ENCODE measurements at regions not wholly inside any gene's neighbourhood (a gene's known extent, or its start where the extent isn't known, plus 50 kb on each side); places are given as distances from the start of the nearest gene placed in this dataset.

DNA sequence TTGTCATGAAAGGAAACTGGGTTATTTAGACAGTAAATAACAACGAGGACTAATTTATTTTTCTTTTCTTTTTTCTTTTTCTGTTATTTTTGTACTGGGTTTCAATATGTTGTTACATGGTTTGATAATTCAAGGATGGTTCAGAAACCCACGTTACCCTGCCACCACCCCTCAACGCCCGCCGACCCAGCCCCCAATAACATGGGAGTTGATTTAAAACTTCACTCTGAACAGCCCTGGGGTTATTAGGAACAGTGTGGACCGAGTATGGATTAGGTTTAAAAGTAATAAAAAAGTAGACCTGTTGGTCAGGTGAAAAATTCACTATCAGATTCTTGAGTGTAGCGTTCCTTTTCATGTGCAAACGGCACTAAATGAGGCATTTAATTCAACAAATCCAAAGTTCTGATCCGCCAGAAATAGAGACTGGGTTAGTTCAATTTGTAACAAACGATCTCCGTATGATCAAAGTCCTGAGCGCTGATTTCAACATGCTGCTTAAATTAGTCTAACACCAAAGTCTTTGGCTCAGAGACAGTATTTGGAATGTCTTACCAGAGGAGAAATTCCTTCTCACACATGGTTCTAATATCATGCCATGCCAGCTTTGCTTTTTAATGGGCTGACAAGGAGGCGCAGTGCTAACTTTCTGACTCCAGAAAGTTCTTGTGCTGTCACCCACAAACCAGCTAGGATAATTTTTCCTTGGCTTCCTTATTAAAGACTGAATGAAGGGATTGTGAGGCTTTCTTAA is 173.1 kb upstream of the IRX3 start:
- H3K4me3 ChIP-seq = no peak overlapping the region
- TF ChIP-seq POLR2AphosphoS5 (IDR thresholded peaks at IDR 0.05) = no peak
- no peak for TF ChIP-seq POLR2A (IDR thresholded peaks at IDR 0.05; ENCODE audit: low read depth)
- TF ChIP-seq EP300 (IDR thresholded peaks at IDR 0.05) = no peak
- TF ChIP-seq, protein P1, sequence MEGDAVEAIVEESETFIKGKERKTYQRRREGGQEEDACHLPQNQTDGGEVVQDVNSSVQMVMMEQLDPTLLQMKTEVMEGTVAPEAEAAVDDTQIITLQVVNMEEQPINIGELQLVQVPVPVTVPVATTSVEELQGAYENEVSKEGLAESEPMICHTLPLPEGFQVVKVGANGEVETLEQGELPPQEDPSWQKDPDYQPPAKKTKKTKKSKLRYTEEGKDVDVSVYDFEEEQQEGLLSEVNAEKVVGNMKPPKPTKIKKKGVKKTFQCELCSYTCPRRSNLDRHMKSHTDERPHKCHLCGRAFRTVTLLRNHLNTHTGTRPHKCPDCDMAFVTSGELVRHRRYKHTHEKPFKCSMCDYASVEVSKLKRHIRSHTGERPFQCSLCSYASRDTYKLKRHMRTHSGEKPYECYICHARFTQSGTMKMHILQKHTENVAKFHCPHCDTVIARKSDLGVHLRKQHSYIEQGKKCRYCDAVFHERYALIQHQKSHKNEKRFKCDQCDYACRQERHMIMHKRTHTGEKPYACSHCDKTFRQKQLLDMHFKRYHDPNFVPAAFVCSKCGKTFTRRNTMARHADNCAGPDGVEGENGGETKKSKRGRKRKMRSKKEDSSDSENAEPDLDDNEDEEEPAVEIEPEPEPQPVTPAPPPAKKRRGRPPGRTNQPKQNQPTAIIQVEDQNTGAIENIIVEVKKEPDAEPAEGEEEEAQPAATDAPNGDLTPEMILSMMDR (IDR thresholded peaks at IDR 0.05) = no peak
- DNase-seq (ENCODE audit: extremely low spot score) = no peak
- no peaks in the 10 kb centered on the region for H3K36me3 ChIP-seq
- no peak overlapping the region for H3K27ac ChIP-seq (replicated peaks in 1 of 4)
- H3K9me3 ChIP-seq = peaks cover 0 to 22% (median 5%) of the 10 kb centered on the region in 4 donors
- no peaks in the 10 kb centered on the region for H3K4me1 ChIP-seq
- intact Hi-C loops (cut with DNase I) = no loop called here
- 77% methylated on average over 13 of the region's 13 CpGs for WGBS
- peaks cover 0 to 25% (median 3%) of the 10 kb centered on the region in 4 donors for H3K27me3 ChIP-seq

DNA sequence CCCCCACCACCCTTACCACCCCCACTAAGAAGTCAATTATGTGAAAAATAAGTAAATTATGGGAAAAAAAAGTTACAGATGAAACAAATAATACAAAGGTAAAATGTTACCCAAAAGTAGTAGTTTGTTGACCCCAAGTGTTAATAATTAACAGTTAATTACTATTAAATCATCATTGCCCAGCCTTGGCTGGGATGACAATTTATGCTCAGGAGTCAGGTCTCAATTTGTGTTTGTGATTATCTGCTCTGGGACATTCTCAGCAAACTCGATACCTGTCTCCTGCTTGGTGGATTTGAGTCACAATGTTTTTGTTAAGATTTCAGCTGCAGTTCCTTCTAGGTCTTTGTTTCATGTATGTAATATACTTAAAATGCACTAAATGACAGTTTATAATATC is 172.3 kb upstream of the IRX3 start:
- intact Hi-C loops (cut with DNase I) = no loop called here

DNA sequence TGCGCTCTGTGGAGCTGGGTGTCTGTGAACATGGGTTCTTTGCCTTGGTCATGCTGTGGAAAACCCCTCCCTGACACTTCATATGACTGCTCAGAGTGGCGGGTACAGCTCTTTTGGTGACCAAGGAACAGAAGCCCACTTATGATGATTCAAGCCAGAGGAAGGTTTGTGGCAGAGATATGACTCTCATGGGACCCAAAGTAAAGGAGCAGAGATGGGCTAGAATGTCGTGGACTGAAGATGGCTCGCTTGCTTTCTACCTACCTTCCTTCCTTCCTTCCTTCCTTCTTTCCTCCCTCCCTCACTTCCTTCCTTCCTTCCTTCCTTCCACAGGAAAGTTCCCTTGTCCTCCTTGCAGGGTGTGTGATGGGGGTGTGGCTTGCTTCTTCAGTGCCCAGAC is 169.7 kb upstream of the IRX3 start:
- H3K27me3 ChIP-seq = peaks cover 0 to 32% (median 3%) of the 10 kb centered on the region in 4 donors
- intact Hi-C loops (cut with DNase I) = no loop called here
- H3K4me3 ChIP-seq = no peak overlapping the region
- no peak for TF ChIP-seq POLR2AphosphoS5 (IDR thresholded peaks at IDR 0.05)
- TF ChIP-seq EP300 (IDR thresholded peaks at IDR 0.05) = no peak
- TF ChIP-seq POLR2A (IDR thresholded peaks at IDR 0.05; ENCODE audit: low read depth) = no peak
- TF ChIP-seq, protein P1 (IDR thresholded peaks at IDR 0.05) = no peak
- WGBS = 62% methylated on average over 4 of the region's 4 CpGs
- no peak overlapping the region for H3K27ac ChIP-seq (replicated peaks in 1 of 4)
- H3K4me1 ChIP-seq = no peaks in the 10 kb centered on the region
- no peaks in the 10 kb centered on the region for H3K9me3 ChIP-seq
- H3K36me3 ChIP-seq = no peaks in the 10 kb centered on the region
- no peak for DNase-seq (ENCODE audit: extremely low spot score)

More for the DNA sequence above, 172.3 kb upstream of the IRX3 start:
- Histone ChIP-seq H3K4me1 (no peaks in the 10 kb centered on the region), H3K4me3 (no peak overlapping the region), H3K9me3 (peaks cover 0 to 16% (median 5%) of the 10 kb centered on the region in 4 donors), H3K27ac (replicated peaks in 1 of 4) (no peak overlapping the region), H3K27me3 (peaks cover 0 to 25% (median 3%) of the 10 kb centered on the region in 4 donors), H3K36me3 (no peaks in the 10 kb centered on the region)
- WGBS = 79% methylated on average over 1 of the region's 1 CpG
- TF ChIP-seq POLR2AphosphoS5 (IDR thresholded peaks at IDR 0.05) = no peak
- no peak for TF ChIP-seq EP300 (IDR thresholded peaks at IDR 0.05)
- TF ChIP-seq POLR2A (IDR thresholded peaks at IDR 0.05; ENCODE audit: low read depth) = no peak
- TF ChIP-seq, protein P1 (IDR thresholded peaks at IDR 0.05) = no peak
- DNase-seq (ENCODE audit: extremely low spot score) = no peak

DNA sequence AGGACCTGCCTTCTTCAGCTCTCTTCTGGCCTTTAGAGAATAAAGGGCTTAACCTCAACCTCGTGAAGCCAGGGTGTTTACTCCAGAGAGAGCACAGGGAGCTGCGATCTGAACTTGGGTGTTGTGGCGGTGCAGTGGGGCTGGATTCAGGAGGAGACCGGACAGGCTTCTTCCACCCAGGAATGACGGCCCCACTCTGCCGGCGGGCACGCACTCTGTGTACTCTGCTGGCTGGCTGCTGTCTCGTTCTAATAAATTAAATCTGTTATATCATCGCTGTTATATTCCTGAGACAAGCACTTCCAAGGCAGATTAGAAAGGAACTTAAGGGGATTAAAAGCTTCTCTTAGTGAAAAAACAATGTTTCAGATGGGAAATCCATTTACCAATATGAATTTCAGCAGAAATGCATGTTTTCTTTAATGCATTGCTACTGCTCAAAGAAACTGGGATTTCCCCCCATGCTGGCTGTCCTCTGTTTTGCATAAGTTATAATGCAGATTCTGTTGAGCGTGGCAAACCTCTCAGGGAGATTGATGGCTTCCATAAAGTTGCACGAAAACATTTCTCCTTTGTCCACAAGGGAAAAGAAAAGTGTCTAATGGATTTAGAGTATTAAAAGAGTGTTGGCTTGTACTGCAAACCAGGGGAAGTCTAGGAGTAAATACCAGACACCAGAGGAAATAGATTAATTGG is 168.6 kb upstream of the IRX3 start:
- Histone ChIP-seq H3K27me3 (peaks cover 0 to 23% (median under 1%) of the 10 kb centered on the region in 4 donors), H3K9me3 (no peaks in the 10 kb centered on the region), H3K4me3 (no peak overlapping the region), H3K27ac (replicated peaks in 1 of 4) (no peak overlapping the region), H3K4me1 (no peaks in the 10 kb centered on the region), H3K36me3 (no peaks in the 10 kb centered on the region)
- intact Hi-C loops (cut with DNase I) = no loop called here
- WGBS = 68% methylated on average over 11 of the region's 12 CpGs
- TF ChIP-seq POLR2AphosphoS5 (IDR thresholded peaks at IDR 0.05) = no peak
- TF ChIP-seq POLR2A (IDR thresholded peaks at IDR 0.05; ENCODE audit: low read depth) = no peak
- TF ChIP-seq, protein P1 (IDR thresholded peaks at IDR 0.05) = no peak
- no peak for TF ChIP-seq EP300 (IDR thresholded peaks at IDR 0.05)
- no peak for DNase-seq (ENCODE audit: extremely low spot score)
